COLO668 (cell line): ENCODE measurements at regions not wholly inside any gene's neighbourhood (a gene's known extent, or its start where the extent isn't known, plus 50 kb on each side); places are given as distances from the start of the nearest gene placed in this dataset.
"Not testable (repeated sequence)": the region's sequence is repeated elsewhere in the genome, so short reads cannot be mapped to it uniquely, and the experiment has no call there.

ENCODE experiments used
- DNase-seq: peaks from one replicate; lab custom pipeline; 2025; ENCODE audit not compliant: unreplicated experiment; lab: John Stamatoyannopoulos, UW

DNA sequence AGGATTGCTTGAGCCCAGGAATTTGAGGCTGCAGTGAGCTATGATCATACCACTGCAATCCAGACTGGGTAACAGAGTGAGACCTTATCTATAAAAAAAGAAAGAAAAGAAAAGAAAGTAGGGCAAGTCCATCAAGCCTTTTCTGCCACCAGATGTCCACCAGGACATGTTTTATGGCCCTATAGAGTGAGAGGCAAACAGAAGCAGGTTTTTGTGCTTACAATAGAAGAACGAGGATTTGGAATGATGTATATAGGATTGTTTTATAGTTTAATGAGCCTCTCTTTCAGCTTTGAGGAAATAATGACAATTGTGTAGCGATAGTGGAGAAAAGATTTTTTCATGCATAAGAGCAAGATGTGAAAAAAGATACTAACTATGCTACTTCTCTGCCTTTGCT lies 480.5 kb downstream of the KLF12 start:
- no peak for DNase-seq

DNA sequence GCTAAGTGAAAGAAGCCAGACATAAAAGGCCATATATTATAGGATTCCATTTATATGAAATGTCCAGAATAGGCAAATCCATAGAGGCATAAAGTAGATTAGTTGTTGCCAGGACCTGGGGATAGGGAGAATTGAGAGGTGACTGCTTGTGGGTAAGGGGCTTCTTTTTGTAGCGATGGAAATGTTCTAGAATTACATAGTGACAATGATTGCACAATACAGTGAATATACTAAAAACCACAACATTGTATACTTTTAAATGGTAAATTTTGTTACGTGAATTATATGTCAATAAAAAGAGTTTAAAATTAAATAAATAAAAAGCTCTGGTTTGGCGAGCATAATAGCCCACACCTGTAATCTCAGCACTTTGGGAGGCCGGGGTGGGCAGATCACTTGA lies 486.8 kb downstream of the KLF12 start:
- DNase-seq: no peak

DNA sequence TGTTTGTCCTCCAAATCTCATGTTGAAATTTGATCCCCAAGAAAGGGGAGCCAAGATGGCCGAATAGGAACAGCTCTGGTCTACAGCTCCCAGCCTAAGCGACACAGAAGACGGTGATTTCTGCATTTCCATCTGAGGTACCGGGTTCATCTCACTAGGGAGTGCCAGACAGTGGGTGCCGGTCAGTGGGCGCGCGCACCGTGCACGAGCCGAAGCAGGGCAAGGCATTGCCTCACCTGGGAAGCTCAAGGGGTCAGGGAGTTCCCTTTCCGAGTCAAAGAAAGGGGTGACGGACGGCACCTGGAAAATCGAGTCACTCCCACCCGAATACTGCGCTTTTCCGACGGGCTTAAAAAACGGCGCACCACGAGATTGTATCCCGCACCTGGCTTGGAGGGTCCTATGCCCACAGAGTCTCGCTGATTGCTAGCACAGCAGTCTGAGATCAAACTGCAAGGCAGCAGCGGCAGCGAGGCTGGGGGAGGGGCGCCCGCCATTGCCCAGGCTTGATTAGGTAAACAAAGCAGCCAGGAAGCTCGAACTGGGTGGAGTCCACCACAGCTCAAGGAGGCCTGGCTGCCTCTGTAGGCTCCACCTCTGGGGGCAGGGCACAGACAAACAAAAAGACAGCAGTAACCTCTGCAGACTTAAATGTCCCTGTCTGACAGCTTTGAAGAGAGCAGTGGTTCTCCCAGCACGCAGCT lies 493.6 kb downstream of the KLF12 start:
- not testable (repeated sequence) for DNase-seq

DNA sequence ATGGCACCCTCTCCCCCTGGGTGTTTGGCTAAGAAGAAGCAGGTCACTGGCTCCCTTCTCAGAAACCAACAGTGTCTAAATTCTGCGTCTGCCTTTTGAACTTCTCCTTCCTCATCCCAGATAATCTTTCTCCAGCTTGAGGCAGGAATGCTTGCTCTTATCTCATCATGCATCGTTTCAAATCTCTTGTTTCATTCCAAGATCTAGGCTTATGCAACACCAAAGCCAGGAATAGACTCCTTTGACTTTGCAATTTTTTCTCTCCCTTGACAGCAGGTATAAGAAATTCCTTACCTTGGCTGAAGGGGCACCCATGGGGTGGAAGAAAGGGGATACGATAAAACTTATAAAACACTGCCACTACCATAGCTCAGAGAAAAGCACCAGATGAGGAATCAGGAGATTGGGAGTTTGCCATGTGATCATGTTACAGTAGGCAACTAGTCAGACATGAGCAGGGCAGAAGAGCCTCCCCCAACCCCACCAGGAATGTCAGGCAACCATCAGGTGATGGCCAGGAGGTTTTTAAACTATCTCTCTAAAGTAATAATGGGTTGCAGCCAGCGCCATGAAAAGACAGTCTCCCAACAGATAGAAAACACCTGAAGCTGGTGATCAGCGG lies 498.9 kb downstream of the KLF12 start:
- DNase-seq: no peak

DNA sequence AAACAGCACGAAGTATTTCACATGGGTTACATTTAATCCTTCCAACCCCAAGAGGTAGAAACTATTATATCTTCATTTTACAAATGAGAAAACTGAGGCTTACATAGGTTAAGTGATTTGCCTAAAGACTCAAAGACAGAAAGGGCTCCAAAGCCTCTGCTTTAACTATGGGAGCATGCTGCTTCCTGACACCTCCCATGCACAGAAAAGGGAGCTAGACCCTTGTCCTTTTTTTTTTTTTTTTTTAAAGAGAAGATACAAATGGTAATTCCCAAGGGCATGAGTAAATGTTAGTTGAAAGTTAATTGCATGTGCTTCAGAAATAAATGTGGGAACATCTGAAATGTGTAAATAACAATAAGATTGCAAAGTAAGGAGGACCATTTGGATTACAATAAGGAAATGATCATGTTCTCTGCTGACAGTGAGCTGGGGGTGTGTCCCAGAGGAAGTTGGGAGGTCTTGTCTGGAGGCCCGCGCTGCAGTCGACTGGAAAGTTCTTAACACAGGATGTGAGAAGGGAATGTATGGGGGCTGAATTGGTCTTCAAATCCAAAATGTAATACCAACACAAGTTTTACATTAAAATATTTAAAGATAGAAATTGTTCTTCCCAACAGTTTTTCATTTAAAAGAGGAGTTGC lies 500.3 kb downstream of the KLF12 start:
- DNase-seq: no peak

DNA sequence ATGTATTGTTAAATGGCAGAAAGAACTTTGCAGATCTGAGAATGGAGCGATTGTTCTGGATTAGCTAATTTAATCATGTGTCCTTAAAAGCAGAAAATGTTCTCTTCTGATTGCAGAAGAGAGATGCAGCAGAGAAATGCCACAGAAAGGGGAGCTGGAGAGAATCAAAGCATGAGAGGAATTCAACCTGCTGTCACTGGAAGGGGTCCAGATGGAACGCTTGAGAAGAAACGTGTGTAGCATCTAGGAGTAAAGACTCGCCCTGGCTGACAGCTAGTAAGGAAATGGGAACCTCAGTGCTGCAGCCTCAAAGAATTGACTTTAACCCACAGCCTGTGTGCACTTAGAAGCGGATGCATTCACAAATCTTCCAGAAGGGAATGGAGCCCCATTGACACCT lies 502.8 kb downstream of the KLF12 start:
- DNase-seq: no peak

DNA sequence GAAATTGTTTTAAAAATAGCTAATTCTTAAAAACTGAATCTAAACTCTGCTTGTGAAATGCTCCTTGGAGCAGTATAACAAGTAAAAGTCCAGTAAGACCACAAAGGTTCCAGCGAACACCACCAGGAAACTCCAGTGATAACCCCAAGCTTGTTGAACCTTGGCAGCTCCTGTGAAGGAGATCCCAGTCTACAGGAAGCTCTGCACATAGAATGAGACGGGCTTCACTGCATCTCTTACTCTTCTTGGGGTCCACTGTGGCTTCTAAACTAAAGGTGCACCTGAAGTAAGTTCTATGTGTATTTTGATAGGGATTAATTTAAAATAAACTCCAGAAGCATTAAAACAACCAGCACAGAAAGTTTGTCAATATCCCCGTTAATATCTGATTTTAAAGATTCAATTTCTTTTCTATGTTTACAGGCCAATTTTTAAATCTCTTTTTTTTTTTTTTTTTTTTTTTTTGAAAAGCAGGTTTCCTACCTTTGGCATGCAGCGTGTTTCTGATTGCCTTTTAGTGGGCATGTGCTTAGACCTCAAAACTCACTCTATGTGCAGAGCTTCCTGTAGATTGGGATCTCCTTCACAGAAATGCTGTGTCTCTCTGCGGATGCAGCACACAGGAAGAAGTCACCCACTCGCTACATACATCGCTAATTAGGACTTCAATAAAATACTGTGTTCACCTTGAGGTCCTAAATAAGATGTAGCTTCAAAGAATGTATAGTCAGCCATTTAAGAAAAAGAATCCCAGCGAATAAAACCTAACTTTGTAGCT lies 508.5 kb downstream of the KLF12 start:
- DNase-seq: no peak

DNA sequence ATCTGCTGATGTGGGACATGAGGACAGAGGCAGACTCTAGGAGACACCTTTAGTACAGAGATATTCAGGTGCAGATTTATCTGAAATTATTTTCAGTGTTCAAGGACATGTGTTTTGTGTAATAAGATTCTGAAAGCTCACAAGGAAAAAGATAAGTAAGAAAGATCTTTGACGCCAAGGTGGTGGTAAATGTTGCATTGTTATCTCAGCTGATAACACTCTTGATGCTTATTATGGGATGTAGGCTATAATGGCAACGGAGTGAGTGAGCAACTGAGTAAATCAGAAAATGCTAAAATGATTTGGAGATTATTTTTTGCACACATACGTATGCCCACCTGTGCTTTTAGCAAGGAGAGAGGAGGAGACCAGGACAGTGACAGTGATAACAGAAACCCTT lies 510.9 kb downstream of the KLF12 start:
- no peak for DNase-seq

DNA sequence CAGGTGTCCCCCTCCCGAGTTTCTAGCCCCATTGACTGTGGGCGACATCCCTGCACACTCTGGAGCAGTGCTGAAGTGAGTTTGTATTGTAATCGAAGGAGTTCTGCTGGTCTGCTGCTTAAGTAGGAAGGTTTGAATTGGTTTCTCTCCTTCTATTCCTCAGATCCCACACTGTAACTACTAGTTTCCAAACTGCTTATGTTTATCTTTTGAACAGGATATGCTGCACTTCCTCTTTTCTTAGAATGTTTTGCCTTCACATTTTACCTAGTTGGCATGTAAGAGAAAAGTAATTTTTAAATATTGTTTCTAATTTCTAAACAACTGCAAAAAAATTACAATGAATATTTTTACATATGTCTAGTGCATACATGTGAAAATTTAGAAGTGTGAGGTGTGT lies 511.8 kb downstream of the KLF12 start:
- no peak for DNase-seq

DNA sequence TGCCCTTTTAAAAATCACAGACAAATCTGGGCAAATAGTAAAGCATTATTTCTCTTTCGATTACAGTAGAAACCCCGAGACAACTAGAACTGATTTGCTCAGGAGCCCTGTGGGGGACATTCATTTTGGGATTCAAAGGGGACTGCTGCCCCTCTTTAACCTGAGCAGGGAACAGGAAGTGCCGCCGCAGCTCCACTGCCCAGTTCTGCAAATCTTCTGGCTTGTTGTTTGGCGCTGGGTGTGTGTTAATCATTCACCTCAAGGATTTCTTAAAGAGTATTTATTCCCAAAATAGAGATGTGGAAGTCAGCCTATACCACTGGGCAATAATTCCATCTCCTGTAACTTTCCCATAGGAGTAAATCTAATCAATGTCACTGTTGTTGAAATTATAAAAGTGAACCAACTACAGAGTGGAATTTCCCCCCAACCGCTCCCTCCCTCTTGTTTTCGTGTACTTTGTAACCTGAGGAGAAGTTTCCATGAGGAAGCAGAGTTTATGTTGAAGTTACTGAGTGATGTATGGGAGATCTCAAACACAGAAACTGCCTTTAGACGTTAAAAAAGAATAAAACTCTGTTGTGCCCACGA lies 515.8 kb downstream of the KLF12 start:
- DNase-seq: peak; percentile 47

DNA sequence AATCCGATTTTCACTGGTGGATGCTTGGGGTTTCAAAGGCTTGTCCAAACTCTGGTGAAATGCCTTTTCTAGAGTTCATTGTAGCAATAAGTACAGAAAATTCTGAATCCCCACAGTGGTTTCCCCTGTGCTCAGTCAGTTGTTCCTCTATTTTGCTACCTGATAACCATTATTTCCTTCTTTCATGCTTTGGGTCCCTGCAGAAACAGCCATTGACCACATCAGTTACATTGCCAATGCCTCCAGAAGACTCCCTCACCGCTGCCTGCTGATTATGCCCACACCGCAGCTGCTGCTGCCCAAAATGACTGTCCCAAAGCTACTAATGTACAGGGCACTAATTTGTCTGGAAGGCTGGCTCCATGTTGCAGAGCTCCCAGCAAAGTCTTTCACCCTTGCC lies 517.3 kb downstream of the KLF12 start:
- DNase-seq: no peak

DNA sequence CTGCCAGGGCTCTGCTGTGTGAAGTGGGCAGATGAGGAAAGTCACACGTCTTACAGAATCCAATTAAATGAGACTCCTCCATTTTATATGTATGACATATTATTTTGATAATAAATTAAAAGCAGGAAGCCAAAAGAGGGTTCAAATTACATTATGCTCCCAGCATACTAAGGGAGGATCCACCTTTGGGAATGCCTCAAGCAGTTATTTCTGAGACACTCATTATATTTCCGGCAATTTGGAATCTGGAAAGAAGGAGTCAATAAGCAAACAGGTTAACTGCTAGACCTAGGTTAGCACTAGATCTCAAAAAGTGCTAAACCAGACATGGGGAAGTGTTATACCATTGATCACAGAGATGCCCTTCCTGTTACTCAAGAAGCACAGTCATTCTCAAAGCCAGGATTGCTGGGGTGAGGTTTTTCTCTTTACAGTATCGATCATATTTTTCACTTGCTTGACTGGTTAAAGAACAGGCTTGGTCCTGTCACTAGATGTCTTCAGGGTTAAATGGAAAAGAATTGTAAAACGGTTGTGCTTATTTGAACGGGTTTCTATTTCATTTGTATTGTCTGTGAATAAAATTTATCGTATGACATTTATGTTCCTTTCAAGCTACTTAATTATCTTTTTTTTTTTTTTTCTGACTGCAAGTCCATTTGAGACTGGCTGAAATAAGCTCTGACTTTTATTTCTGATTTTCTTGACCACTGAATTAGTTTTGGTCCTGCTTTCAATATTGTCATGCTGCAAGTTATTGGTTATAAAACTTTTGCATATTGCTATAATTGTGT lies 523.2 kb downstream of the KLF12 start:
- DNase-seq: no peak

DNA sequence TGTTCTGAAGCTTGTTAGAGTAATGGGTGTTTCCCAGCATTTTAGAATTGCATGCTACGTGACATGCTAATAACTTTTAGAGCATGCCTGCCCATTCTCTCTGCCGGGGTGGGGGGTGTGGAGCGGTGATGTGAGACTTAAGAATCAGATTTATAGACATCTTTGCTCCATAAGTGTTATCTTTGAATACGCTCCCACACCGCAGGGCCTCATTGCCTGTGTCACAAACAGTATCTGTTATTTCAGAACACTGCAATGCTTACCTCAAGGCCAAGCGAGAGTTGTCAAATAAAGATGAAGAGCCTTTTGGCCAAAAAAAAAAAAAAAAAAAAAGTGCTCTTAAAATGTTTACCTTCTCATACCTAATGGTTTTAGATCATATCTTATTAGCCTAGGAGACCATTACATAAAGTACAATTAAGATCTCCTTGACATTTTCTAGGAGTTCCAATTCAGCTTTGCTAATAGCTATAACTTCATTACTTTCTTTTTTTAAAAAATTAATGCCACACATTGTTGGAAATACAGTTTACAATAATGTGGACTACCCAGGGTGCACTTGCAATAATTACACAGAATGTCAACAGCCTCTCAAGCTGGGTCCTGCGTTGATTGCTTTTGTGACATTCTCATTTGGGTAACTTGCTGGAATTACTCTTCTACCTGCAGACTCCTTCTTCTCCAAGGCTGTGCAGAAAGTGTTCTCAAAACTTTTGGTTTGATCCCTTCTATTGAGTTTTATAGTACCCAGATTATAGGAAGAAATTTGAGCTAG lies 525.3 kb downstream of the KLF12 start:
- peak; percentile 42 for DNase-seq

DNA sequence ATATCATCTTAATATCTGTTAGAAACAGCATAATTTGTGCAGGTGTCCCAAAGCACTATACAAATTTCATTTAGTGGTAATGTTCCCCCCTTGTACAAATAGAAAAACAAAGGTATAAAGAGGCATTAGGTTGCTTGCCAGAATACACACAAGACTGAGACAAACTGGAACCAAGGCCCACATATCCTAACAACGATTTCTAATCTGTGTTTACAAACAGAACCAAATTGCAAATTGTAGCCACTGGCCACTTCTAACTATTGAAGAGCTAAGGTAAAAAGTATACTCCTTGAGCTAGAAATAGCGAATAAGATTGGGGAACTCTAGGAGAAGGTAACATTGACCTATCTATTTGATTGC lies 526.1 kb downstream of the KLF12 start:
- DNase-seq: no peak

DNA sequence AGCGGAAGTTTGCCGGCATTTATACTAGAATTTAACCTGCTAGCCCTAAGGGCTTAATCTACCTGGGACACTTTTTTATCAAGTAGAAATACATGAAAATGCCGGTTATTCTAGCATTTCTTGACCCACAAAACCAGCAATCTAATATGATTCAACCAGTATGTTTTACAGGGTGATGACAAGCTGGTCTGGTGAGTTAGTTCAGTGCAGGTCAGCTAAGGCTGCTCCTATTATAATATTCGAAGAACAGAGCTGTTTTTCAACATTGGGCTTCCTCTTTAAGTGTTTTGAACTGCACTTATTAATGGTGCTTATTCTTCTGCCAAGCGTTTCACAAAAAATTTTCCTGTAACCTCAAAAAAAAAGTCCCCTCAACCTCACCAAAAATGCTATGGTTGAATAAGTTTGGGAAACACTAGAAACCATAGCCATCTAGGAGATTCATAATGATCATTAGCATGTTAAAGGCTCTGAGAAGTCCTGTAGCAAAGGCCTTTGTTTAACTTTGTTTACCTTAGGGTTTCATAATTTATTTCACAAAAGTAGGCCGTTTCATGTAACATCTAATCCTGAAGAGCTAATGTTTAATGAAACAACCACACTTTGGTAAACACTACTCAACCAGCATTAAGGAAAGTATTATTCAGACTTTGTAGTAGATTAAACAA lies 526.6 kb downstream of the KLF12 start:
- no peak for DNase-seq

DNA sequence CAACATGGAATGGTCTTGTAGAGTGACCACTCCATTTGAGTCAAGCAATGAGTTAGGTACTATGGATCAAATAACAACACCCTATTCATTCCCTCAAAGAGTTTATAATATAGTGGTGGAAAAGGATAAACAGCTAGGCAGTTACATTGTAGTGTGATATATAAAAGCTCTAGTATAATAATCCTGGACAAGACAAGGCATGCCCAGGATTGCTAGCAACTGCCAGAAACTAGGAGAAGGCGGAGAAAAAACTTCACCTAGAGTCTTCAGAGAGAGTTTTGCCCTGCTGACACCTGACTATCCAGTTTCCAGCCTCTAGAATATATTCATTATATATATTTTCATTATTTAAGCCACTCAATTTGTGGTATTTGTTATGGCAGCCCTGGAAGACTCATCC lies 530.6 kb downstream of the KLF12 start:
- no peak for DNase-seq

DNA sequence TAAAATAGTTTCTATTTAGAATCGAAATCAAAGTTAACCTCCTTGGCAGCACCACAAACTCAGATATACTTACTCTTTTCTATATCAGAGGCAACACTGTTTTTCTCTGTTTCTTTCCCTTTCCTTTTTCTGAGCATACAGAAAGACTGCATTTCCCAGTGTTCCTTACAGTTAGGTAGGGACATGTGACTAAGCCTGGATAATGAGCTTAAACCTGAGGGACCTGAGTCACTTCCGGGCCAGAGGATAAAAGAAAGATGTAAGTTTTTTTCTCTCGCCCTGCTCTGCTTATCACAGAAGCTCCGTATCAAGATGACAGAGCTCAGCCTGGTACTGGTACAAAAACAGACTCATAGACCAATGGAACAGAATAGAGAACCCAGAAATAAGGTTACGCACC lies 531.9 kb downstream of the KLF12 start:
- DNase-seq: no peak

DNA sequence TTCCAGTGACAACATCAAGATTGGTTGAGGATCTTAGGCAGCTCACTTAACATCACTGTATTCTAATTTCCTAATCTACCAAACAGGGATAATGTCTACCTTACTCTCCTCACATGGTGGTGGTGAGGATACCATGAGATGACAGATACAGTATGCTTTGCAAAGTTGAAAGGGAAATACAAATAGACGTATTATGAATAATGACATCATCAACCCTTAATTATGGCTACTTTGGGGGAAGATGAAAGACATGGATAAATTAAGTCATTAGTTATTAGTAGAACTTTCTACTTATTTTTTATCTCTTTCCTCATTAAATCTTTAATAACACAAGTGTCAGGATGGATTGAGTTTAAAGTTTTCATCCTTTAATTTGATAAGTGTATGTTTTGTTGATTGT lies 532.5 kb downstream of the KLF12 start:
- DNase-seq: no peak
